Testis (tissue), 2 donors: ENCODE measurements at regions not wholly inside any gene's neighbourhood (a gene's known extent, or its start where the extent isn't known, plus 50 kb on each side); places are given as distances from the start of the nearest gene placed in this dataset.

Source experiments
- DNase-seq: peaks from one replicate; pipeline ENCODE4 v3.0.0-alpha.2; 2019
- H3K27ac ChIP-seq, 2 donors: fragments of 200-600 bp; sonication (generic); one replicate each; pipeline ENCODE4 v1.5.1; 2019
- H3K27me3 ChIP-seq: fragments of 200-600 bp; sonication (generic); one replicate; pipeline ENCODE4 v1.5.1; 2019
- H3K36me3 ChIP-seq: fragments of 200-600 bp; sonication (generic); one replicate; pipeline ENCODE4 v1.5.1; 2017; ENCODE audit warnings: low read depth; ENCODE audit errors: missing control alignments
- H3K4me1 ChIP-seq: fragments of 200-600 bp; sonication (generic); one replicate; pipeline ENCODE4 v1.5.1; 2019
- H3K4me3 ChIP-seq, 2 donors: fragments of 200-600 bp; sonication (generic); one replicate each; pipeline ENCODE4 v1.5.1; 2017 to 2019
- H3K9me3 ChIP-seq: fragments of 200-600 bp; sonication (generic); one replicate; pipeline ENCODE4 v1.5.1; 2017
- CTCF ChIP-seq, 3 experiments: fragments of 450-650 bp in 2 of 3; fragments of 200-600 bp in 1 of 3; sonication (generic) in 1 of 3; IDR thresholded peaks; one replicate each; pipeline ENCODE4 v1.5.1; 2016 to 2019; ENCODE audit warnings: antibody characterized with exemption in 3 of 3, mild to moderate bottlenecking in 2 of 3, moderate library complexity in 1 of 3
- POLR2A ChIP-seq: fragments of 450-650 bp; IDR thresholded peaks from one replicate; pipeline ENCODE4 v1.6.1; 2017; ENCODE audit warnings: antibody characterized with exemption, mild to moderate bottlenecking, moderate library complexity
- WGBS, 2 donors: methylation state at CpG; one replicate each; pipeline ENCODE4 v1.1.5; 2018; 5-methylcytosine and 5-hydroxymethylcytosine counted together
- intact Hi-C: fragments of 100-400 bp; cut with DNase I; formaldehyde crosslinking; loops from one replicate; pipeline ENCODE4 v1.15.1; 2023; ENCODE audit warnings: low total_unique reads

- Histone ChIP-seq H3K27ac (no peak overlapping the region), H3K27me3 (no peaks in the 10 kb centered on the region), H3K4me1 (no peaks in the 10 kb centered on the region), H3K9me3 (no peaks in the 10 kb centered on the region), H3K36me3 (no peaks in the 10 kb centered on the region), H3K4me3 (no peak overlapping the region)
- TF ChIP-seq CTCF (IDR thresholded peaks at IDR 0.05) (no peak), POLR2A (no peak)
- DNase-seq, result no peak
- WGBS, 2 donors, result 88 to 94% methylated on average over 6 of the region's 6 CpGs
- intact Hi-C loops, result no loop called here
These were observed 193.9 kb downstream of the OMA1 start for GRCh38 chr1:58352476-58353092.

GRCh38 chr1:58346036-58346355 is 200.5 kb downstream of the OMA1 start:
- H3K27ac ChIP-seq, result no peak overlapping the region
- no peaks in the 10 kb centered on the region for H3K36me3 ChIP-seq
- WGBS, 2 donors, result 86 to 95% methylated on average over 7 of the region's 7 CpGs
- no peak for TF ChIP-seq POLR2A
- no peak for DNase-seq
- H3K9me3 ChIP-seq, result no peaks in the 10 kb centered on the region
- intact Hi-C loops, result no loop called here
- H3K27me3 ChIP-seq, result no peaks in the 10 kb centered on the region
- H3K4me3 ChIP-seq, result no peak overlapping the region
- H3K4me1 ChIP-seq, result no peaks in the 10 kb centered on the region

GRCh38 chr1:58345215-58346035 is 201.1 kb downstream of the OMA1 start:
- intact Hi-C loops, result no loop called here
- Histone ChIP-seq H3K4me3 (no peak overlapping the region), H3K4me1 (no peaks in the 10 kb centered on the region), H3K27ac (no peak overlapping the region), H3K36me3 (no peaks in the 10 kb centered on the region), H3K27me3 (no peaks in the 10 kb centered on the region), H3K9me3 (no peaks in the 10 kb centered on the region)
- no peak for DNase-seq
- TF ChIP-seq POLR2A (no peak), CTCF (IDR thresholded peaks at IDR 0.05) (no peak)
- 74 to 79% methylated on average over 5 of the region's 5 CpGs for WGBS, 2 donors

- no peak for DNase-seq
- intact Hi-C loops, result no loop called here
- WGBS, 2 donors, result 82 to 88% methylated on average over 4 of the region's 4 CpGs
- Histone ChIP-seq H3K4me3 (no peak overlapping the region), H3K4me1 (no peaks in the 10 kb centered on the region), H3K27ac (no peak overlapping the region), H3K9me3 (no peaks in the 10 kb centered on the region), H3K27me3 (no peaks in the 10 kb centered on the region), H3K36me3 (no peaks in the 10 kb centered on the region)
- TF ChIP-seq POLR2A (no peak), CTCF (IDR thresholded peaks at IDR 0.05) (no peak)
These were observed 206.3 kb downstream of the OMA1 start for GRCh38 chr1:58340185-58340584.

GRCh38 chr1:58338081-58338480 is 208.4 kb downstream of the OMA1 start:
- H3K4me1 ChIP-seq, result no peaks in the 10 kb centered on the region
- no peak for TF ChIP-seq POLR2A
- no peak for TF ChIP-seq CTCF (IDR thresholded peaks at IDR 0.05)
- DNase-seq, result no peak
- no peak overlapping the region for H3K4me3 ChIP-seq
- no peaks in the 10 kb centered on the region for H3K27me3 ChIP-seq
- H3K9me3 ChIP-seq, result no peaks in the 10 kb centered on the region
- WGBS, 2 donors, result 68 to 74% methylated on average over 1 of the region's 1 CpG
- no peak overlapping the region for H3K27ac ChIP-seq
- intact Hi-C loops, result no loop called here
- H3K36me3 ChIP-seq, result no peaks in the 10 kb centered on the region
